H1 (cell line): ENCODE measurements at regions not wholly inside any gene's neighbourhood (a gene's known extent, or its start where the extent isn't known, plus 50 kb on each side); places are given as distances from the start of the nearest gene placed in this dataset.

Experiments
- CTCF ChIA-PET: fragments of 300-600 bp; sonication (Branson Sonifier 250); formaldehyde crosslinking; loops from one replicate; lab custom pipeline; 2021; ENCODE audit not compliant: partially characterized antibody; lab: Charles Lee
- POLR2A ChIA-PET: fragments of 300-600 bp; sonication (Branson Sonifier 250); formaldehyde crosslinking; loops from one replicate; lab custom pipeline; 2021; ENCODE audit warnings: inconsistent platforms; ENCODE audit not compliant: partially characterized antibody; lab: Charles Lee
- DNase-seq, 2 experiments: peaks; one replicate each; pipeline versions ENCODE4 v3.0.0 to v3.0.0-alpha.2; 2010 to 2022; ENCODE audit warnings: low spot score in 2 of 2, low read depth in 1 of 2, mixed read lengths in 1 of 2
- FAIRE-seq: peaks from 2 replicates; lab custom pipeline; 2011; peaks lifted over from hg19 to GRCh38; lab: Jason Lieb, UNC
- H2AFZ ChIP-seq: 2 replicates; pipeline ENCODE4 v1.8.1; 2012; ENCODE audit warnings: low read length, inconsistent platforms
- H2AK5ac ChIP-seq: 2 replicates; pipeline ENCODE4 v1.6.1; 2013; ENCODE audit warnings: low read depth, low read length
- H2BK120ac ChIP-seq: replicated peaks from 2 replicates; pipeline ENCODE3; 2013; ENCODE audit warnings: low read depth, low read length, inconsistent platforms
- H2BK12ac ChIP-seq: 2 replicates; pipeline ENCODE4 v1.6.1; 2013; ENCODE audit warnings: low read depth, low read length
- H2BK15ac ChIP-seq: 2 replicates; pipeline ENCODE4 v1.6.1; 2013; ENCODE audit warnings: low read length
- H2BK20ac ChIP-seq: 2 replicates; pipeline ENCODE4 v1.6.1; 2013; ENCODE audit warnings: low read length
- H2BK5ac ChIP-seq: 2 replicates; pipeline ENCODE4 v1.6.1; 2013; ENCODE audit warnings: low read depth, low read length
- H3K14ac ChIP-seq: 2 replicates; pipeline ENCODE4 v1.6.1; 2013; ENCODE audit warnings: inconsistent platforms; ENCODE audit not compliant: insufficient read length
- H3K18ac ChIP-seq: 2 replicates; pipeline ENCODE4 v1.6.1; 2013; ENCODE audit warnings: low read length; ENCODE audit errors: extremely low read depth
- H3K23ac ChIP-seq: 2 replicates; pipeline ENCODE4 v1.6.1; 2013; ENCODE audit warnings: inconsistent platforms; ENCODE audit not compliant: insufficient read length
- H3K23me2 ChIP-seq: 2 replicates; pipeline ENCODE4 v1.6.1; 2013; ENCODE audit warnings: low read depth, low read length
- H3K27ac ChIP-seq: 2 replicates; pipeline ENCODE4 v1.6.1; 2011; ENCODE audit warnings: low read depth, low read length, inconsistent platforms
- H3K27me3 ChIP-seq, 4 experiments: replicated peaks in 1 of 4; 1 replicate in 1 of 4; 2 replicates in 3 of 4; pipeline versions ENCODE4 v1.6.1 to v1.8.1; 2011 to 2013; ENCODE audit warnings: low read length in 3 of 4, mild to moderate bottlenecking in 3 of 4, inconsistent platforms in 2 of 4, mixed read lengths in 2 of 4, moderate library complexity in 1 of 4; ENCODE audit not compliant: control insufficient read depth in 3 of 4, insufficient read depth in 3 of 4; ENCODE audit errors: extremely low read depth in 1 of 4
- H3K36me3 ChIP-seq, 4 experiments: 2 replicates each; pipeline versions ENCODE4 v1.6.1 to v1.8.1; 2011 to 2013; ENCODE audit warnings: mild to moderate bottlenecking in 4 of 4, low read length in 3 of 4, moderate library complexity in 2 of 4, control low read depth in 1 of 4, inconsistent platforms in 1 of 4; ENCODE audit not compliant: insufficient read depth in 4 of 4, control insufficient read depth in 2 of 4
- H3K4ac ChIP-seq: replicated peaks from 2 replicates; pipeline ENCODE3; 2013; ENCODE audit warnings: low read length, low read depth, mixed read lengths, inconsistent platforms; ENCODE audit not compliant: insufficient read length
- H3K4me1 ChIP-seq, 4 experiments: replicated peaks in 1 of 4; 1 replicate in 1 of 4; 2 replicates in 3 of 4; pipeline versions ENCODE4 v1.6.1 to v1.8.1; 2011 to 2013; ENCODE audit warnings: low read length in 3 of 4, inconsistent platforms in 2 of 4, mixed read lengths in 1 of 4; ENCODE audit not compliant: insufficient read depth in 4 of 4, control insufficient read depth in 3 of 4
- H3K4me2 ChIP-seq, 2 experiments: 2 replicates each; pipeline versions ENCODE4 v1.6.1 to v1.8.1; 2011 to 2013; ENCODE audit warnings: low read depth in 2 of 2, low read length in 2 of 2, control low read depth in 1 of 2, inconsistent platforms in 1 of 2, mild to moderate bottlenecking in 1 of 2; ENCODE audit not compliant: insufficient read depth in 1 of 2
- H3K4me3 ChIP-seq, 4 experiments: fragments of 200-600, 300-600 bp in 1 of 4; sonication (generic), shearing (Covaris generic), sonication (Bioruptor Twin) in 1 of 4; 2 replicates each; pipeline versions ENCODE4 v1.5.1 to v1.8.1; 2011 to 2016; ENCODE audit warnings: low read length in 4 of 4, low read depth in 3 of 4, control low read depth in 2 of 4, inconsistent platforms in 2 of 4, mild to moderate bottlenecking in 2 of 4, mixed read lengths in 1 of 4, moderate library complexity in 1 of 4; ENCODE audit not compliant: insufficient read depth in 2 of 4; ENCODE audit errors: extremely low read depth in 1 of 4
- H3K56ac ChIP-seq: replicated peaks from 2 replicates; pipeline ENCODE3; 2013; ENCODE audit warnings: low read depth, mild to moderate bottlenecking, mixed read lengths, low read length, inconsistent platforms; ENCODE audit not compliant: insufficient read length
- H3K79me1 ChIP-seq: 2 replicates; pipeline ENCODE4 v1.6.1; 2013; ENCODE audit warnings: low read depth, low read length, control low read depth
- H3K79me2 ChIP-seq, 2 experiments: 2 replicates each; pipeline versions ENCODE4 v1.6.1 to v1.8.1; 2012 to 2013; ENCODE audit warnings: low read length in 2 of 2, mild to moderate bottlenecking in 2 of 2, inconsistent platforms in 1 of 2; ENCODE audit not compliant: insufficient read depth in 2 of 2, control insufficient read depth in 1 of 2
- H3K9ac ChIP-seq, 4 experiments: replicated peaks in 1 of 4; 1 replicate in 1 of 4; 2 replicates in 3 of 4; pipeline versions ENCODE4 v1.6.1 to v1.8.1; 2011 to 2013; ENCODE audit warnings: low read depth in 3 of 4, low read length in 3 of 4, control low read depth in 2 of 4, mild to moderate bottlenecking in 2 of 4, moderate library complexity in 2 of 4, inconsistent platforms in 1 of 4; ENCODE audit errors: extremely low read depth in 1 of 4
- H3K9me3 ChIP-seq, 2 experiments: 2 replicates each; pipeline versions ENCODE4 v1.6.1 to v1.8.1; 2012 to 2013; ENCODE audit warnings: mild to moderate bottlenecking in 2 of 2, moderate library complexity in 2 of 2, control low read depth in 1 of 2, inconsistent platforms in 1 of 2, low read depth in 1 of 2, low read length in 1 of 2, mixed read lengths in 1 of 2; ENCODE audit not compliant: insufficient read depth in 2 of 2
- H4K20me1 ChIP-seq, 2 experiments: replicated peaks in 1 of 2; 2 replicates each; pipeline versions ENCODE3 to v1.8.1; 2011 to 2013; ENCODE audit warnings: inconsistent platforms in 2 of 2, low read length in 2 of 2, mild to moderate bottlenecking in 1 of 2; ENCODE audit not compliant: insufficient read depth in 2 of 2, control insufficient read depth in 1 of 2
- H4K5ac ChIP-seq: 2 replicates; pipeline ENCODE4 v1.6.1; 2013; ENCODE audit warnings: low read length, low read depth, mixed read lengths, inconsistent platforms; ENCODE audit not compliant: insufficient read length
- H4K8ac ChIP-seq: 2 replicates; pipeline ENCODE4 v1.8.0; 2013; ENCODE audit warnings: mild to moderate bottlenecking, moderate library complexity, low read length, inconsistent platforms; ENCODE audit not compliant: insufficient read depth; ENCODE audit errors: extremely low read depth
- H4K91ac ChIP-seq: replicated peaks from 2 replicates; pipeline ENCODE3; 2013; ENCODE audit warnings: low read length, mixed read lengths, inconsistent platforms; ENCODE audit not compliant: insufficient read length
- BACH1 ChIP-seq: IDR thresholded peaks from 2 replicates; pipeline ENCODE4 v1.6.1; 2012; ENCODE audit warnings: low read length, improper control_type of control experiment
- CBX5 ChIP-seq: fragments of 300-800, 300-1000 bp; sonication (generic); IDR thresholded peaks from 2 replicates; pipeline ENCODE4 v1.7.1; 2016; ENCODE audit warnings: antibody characterized with exemption, low read length, low read depth
- FOSL1 ChIP-seq: IDR thresholded peaks from 2 replicates; pipeline ENCODE4 v1.6.1; 2011; ENCODE audit warnings: mild to moderate bottlenecking, low read depth, low read length, moderate library complexity; ENCODE audit not compliant: insufficient read depth
- POLR2A ChIP-seq, 2 experiments: IDR thresholded peaks; 1 replicate in 1 of 2; 2 replicates in 1 of 2; pipeline ENCODE4 v1.6.1; 2011; ENCODE audit warnings: low read depth in 2 of 2, low read length in 2 of 2, mild to moderate bottlenecking in 2 of 2; ENCODE audit errors: control extremely low read depth in 1 of 2
- RXRA ChIP-seq: IDR thresholded peaks from 2 replicates; pipeline ENCODE4 v1.6.1; 2011; ENCODE audit warnings: low read depth, mild to moderate bottlenecking, low read length, moderate library complexity; ENCODE audit not compliant: insufficient read depth
- SIRT6 ChIP-seq: IDR thresholded peaks from one replicate; pipeline ENCODE4 v1.7.1; 2012; ENCODE audit warnings: low read length, inconsistent platforms
- TAF1 ChIP-seq: IDR thresholded peaks from 2 replicates; pipeline ENCODE4 v1.6.1; 2011; ENCODE audit warnings: mild to moderate bottlenecking, low read depth, low read length
- YY1 ChIP-seq: IDR thresholded peaks from 2 replicates; pipeline ENCODE4 v1.6.1; 2011; ENCODE audit warnings: low read depth, mild to moderate bottlenecking, low read length
- WGBS, 2 experiments: shearing (Covaris generic) in 1 of 2; methylation state at CpG; one replicate each; pipeline versions ENCODE4 v1.1.6 to v1.1.7; 2013 to 2015; ENCODE audit warnings: low lambda C conversion rate in 2 of 2, mixed read lengths in 2 of 2, inconsistent platforms in 1 of 2, low coverage in 1 of 2, missing lambda C conversion rate in 1 of 2; ENCODE audit not compliant: insufficient replicate concordance in 2 of 2, insufficient coverage in 1 of 2, insufficient read length in 1 of 2; ENCODE audit errors: extremely low coverage in 1 of 2, missing lambda C conversion rate in 1 of 2; 5-methylcytosine and 5-hydroxymethylcytosine counted together

- no peak overlapping the region for H2BK5ac ChIP-seq
- H3K4me3 ChIP-seq: no peak overlapping the region
- no peaks in the 10 kb centered on the region for H4K20me1 ChIP-seq
- no peak overlapping the region for H3K27ac ChIP-seq
- H4K91ac ChIP-seq: no peak overlapping the region
- no peaks in the 10 kb centered on the region for H3K79me1 ChIP-seq
- H2BK120ac ChIP-seq: no peak overlapping the region
- DNase-seq: no peak
- TF ChIP-seq SIRT6 (no peak), TAF1 (no peak), RXRA (no peak), CBX5 (no peak), FOSL1 (no peak), YY1 (no peak), POLR2A (IDR thresholded peaks at IDR 0.05; ENCODE audit: control extremely low read depth in 1 of 2, low read depth in 2 of 2, low read length in 2 of 2) (no peak), BACH1 (no peak)
- H3K14ac ChIP-seq: no peak overlapping the region
- H2BK15ac ChIP-seq: no peak overlapping the region
- H3K4ac ChIP-seq: no peak overlapping the region
- no peak overlapping the region for H2BK20ac ChIP-seq
- FAIRE-seq: no peak
- ChIA-PET CTCF (interaction anchor here (0.9 to 1.5 kb wide), 4 partner anchors 10 to 263 kb away, joined by 3 to 4 read pairs (median 4); partner anchors contain the start of gene BARX2), POLR2A (no interaction called here)
- no peak overlapping the region for H4K5ac ChIP-seq
- H3K79me2 ChIP-seq: no peaks in the 10 kb centered on the region
- no peak overlapping the region for H4K8ac ChIP-seq
- no peak overlapping the region for H3K23ac ChIP-seq
- H3K23me2 ChIP-seq: no peaks in the 10 kb centered on the region
- no peaks in the 10 kb centered on the region for H3K9me3 ChIP-seq
- no peak overlapping the region for H2AK5ac ChIP-seq
- H3K18ac ChIP-seq: no peak overlapping the region
- WGBS, 2 experiments: 93% methylated on average over 2 of the region's 2 CpGs; no CpG with 5 or more reads in 1 of the 2 experiments
- no peak overlapping the region for H3K4me2 ChIP-seq
- no peaks in the 10 kb centered on the region for H3K36me3 ChIP-seq
- H3K56ac ChIP-seq: no peak overlapping the region
- no peak overlapping the region for H2BK12ac ChIP-seq
- H2AFZ ChIP-seq: no peak overlapping the region
- no peak overlapping the region for H3K9ac ChIP-seq
- H3K27me3 ChIP-seq: no peaks in the 10 kb centered on the region
- no peaks in the 10 kb centered on the region for H3K4me1 ChIP-seq
Measured at GRCh38 chr11:129639300-129639699, 176.3 kb upstream of the TMEM45B start.
